Ishikawa (cell line): ENCODE measurements at regions not wholly inside any gene's neighbourhood (a gene's known extent, or its start where the extent isn't known, plus 50 kb on each side); places are given as distances from the start of the nearest gene placed in this dataset.

ENCODE experiments used
- CEBPB ChIP-seq: IDR thresholded peaks from 2 replicates; pipeline ENCODE4 v1.6.1; 2012
- EGR1 ChIP-seq: IDR thresholded peaks from 2 replicates; pipeline ENCODE4 v1.6.1; 2012
- EP300 ChIP-seq: IDR thresholded peaks from 2 replicates; pipeline ENCODE4 v1.6.1; 2012; ENCODE audit warnings: borderline replicate concordance
- FOXM1 ChIP-seq: IDR thresholded peaks from 2 replicates; pipeline ENCODE4 v1.6.1; 2012; ENCODE audit warnings: low read depth, borderline replicate concordance
- MAX ChIP-seq: IDR thresholded peaks from 2 replicates; pipeline ENCODE4 v1.6.1; 2012
- NFIC ChIP-seq: IDR thresholded peaks from 2 replicates; pipeline ENCODE4 v1.6.1; 2012
- RAD21 ChIP-seq: IDR thresholded peaks from 2 replicates; pipeline ENCODE4 v1.6.1; 2012; ENCODE audit warnings: low read depth
- TAF1 ChIP-seq: IDR thresholded peaks from 2 replicates; pipeline ENCODE4 v1.6.1; 2012; ENCODE audit warnings: low read depth, mild to moderate bottlenecking
- TCF12 ChIP-seq: IDR thresholded peaks from 2 replicates; pipeline ENCODE4 v1.6.1; 2012; ENCODE audit warnings: low read depth
- TEAD4 ChIP-seq: IDR thresholded peaks from 2 replicates; pipeline ENCODE4 v1.6.1; 2012
- USF1 ChIP-seq: IDR thresholded peaks from 2 replicates; pipeline ENCODE4 v1.6.1; 2012
- YY1 ChIP-seq: IDR thresholded peaks from 2 replicates; pipeline ENCODE4 v1.6.1; 2012; ENCODE audit warnings: low read depth

GRCh38 chr1:220983877-220984635 is 104.8 kb downstream of the HLX start:
- no peak for TF ChIP-seq YY1
- no peak for TF ChIP-seq EP300
- no peak for TF ChIP-seq FOXM1
- TF ChIP-seq TAF1: no peak
- TF ChIP-seq USF1: no peak
- TF ChIP-seq CEBPB: no peak
- no peak for TF ChIP-seq TEAD4
- TF ChIP-seq EGR1: no peak
- TF ChIP-seq RAD21: no peak
- no peak for TF ChIP-seq TCF12
- no peak for TF ChIP-seq MAX
- no peak for TF ChIP-seq NFIC
